HL-60 (cell line): ENCODE measurements at regions not wholly inside any gene's neighbourhood (a gene's known extent, or its start where the extent isn't known, plus 50 kb on each side); places are given as distances from the start of the nearest gene placed in this dataset.
"Not testable (repeated sequence)": the region's sequence is repeated elsewhere in the genome, so short reads cannot be mapped to it uniquely, and the experiment has no call there.

Experiments
- DNase-seq, 2 experiments: peaks; one replicate each; pipeline ENCODE4 v3.0.0-alpha.2; 2010 to 2020; ENCODE audit warnings: low read depth in 1 of 2, low spot score in 1 of 2
- H3K27ac ChIP-seq: fragments of 250-450 bp; sonication (Bioruptor Pico); replicated peaks from 2 replicates; pipeline ENCODE4 v1.5.1; 2020; ENCODE audit warnings: mild to moderate bottlenecking, moderate library complexity
- H3K27me3 ChIP-seq: fragments of 250-450 bp; sonication (Bioruptor Pico); 2 replicates; pipeline ENCODE4 v1.5.1; 2021; ENCODE audit warnings: mild to moderate bottlenecking, moderate library complexity; ENCODE audit not compliant: insufficient read depth, poor library complexity, severe bottlenecking
- H3K4me3 ChIP-seq: replicated peaks from 2 replicates; pipeline ENCODE4 v1.5.1; 2011; ENCODE audit warnings: mild to moderate bottlenecking, control low read depth, low read length; ENCODE audit not compliant: insufficient read depth
- CTCF ChIP-seq: IDR thresholded peaks from one replicate; pipeline ENCODE4 v1.5.1; 2011; ENCODE audit warnings: low read length, control low read depth, inconsistent platforms; ENCODE audit not compliant: insufficient read depth
- GABPA ChIP-seq: IDR thresholded peaks from 2 replicates; pipeline ENCODE4 v1.6.1; 2012; ENCODE audit warnings: low read depth
- POLR2AphosphoS5 ChIP-seq: IDR thresholded peaks from 2 replicates; pipeline ENCODE4 v1.6.1; 2012; ENCODE audit warnings: low read depth
- REST ChIP-seq: IDR thresholded peaks from 2 replicates; pipeline ENCODE4 v1.6.1; 2012; ENCODE audit warnings: low read depth; ENCODE audit not compliant: insufficient replicate concordance
- SPI1 ChIP-seq: IDR thresholded peaks from 2 replicates; pipeline ENCODE4 v1.6.1; 2012; ENCODE audit warnings: low read depth, mild to moderate bottlenecking, borderline replicate concordance

DNA sequence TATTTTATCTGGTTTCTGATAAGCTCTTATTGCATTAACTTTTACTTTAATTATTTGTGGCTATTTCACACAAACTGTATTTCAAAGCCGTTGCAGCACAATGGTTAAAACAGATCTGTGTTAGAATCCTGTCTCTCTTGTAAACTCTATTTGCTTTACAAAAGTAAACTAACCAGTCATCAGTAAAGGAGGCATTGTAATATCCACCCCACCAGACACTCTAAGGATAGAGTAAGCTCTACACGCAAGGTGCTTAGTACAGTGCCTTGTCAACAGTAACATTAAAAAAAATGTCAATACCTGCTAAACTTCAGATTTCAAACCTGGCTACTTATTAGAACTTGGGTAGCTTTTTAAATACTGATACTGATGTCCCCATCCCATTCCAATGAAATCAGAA is 228.4 kb downstream of the RCHY1 start:
- Histone ChIP-seq H3K4me3 (no peak overlapping the region), H3K27me3 (no peaks in the 10 kb centered on the region), H3K27ac (no peak overlapping the region)
- no peak for TF ChIP-seq GABPA
- TF ChIP-seq REST: no peak
- no peak for TF ChIP-seq SPI1
- TF ChIP-seq POLR2AphosphoS5: no peak
- TF ChIP-seq CTCF: no peak
- no peak for DNase-seq

- Histone ChIP-seq H3K27ac (no peak overlapping the region), H3K4me3 (no peak overlapping the region), H3K27me3 (no peaks in the 10 kb centered on the region)
- no peak for TF ChIP-seq REST
- TF ChIP-seq GABPA: no peak
- no peak for TF ChIP-seq SPI1
- TF ChIP-seq POLR2AphosphoS5: no peak
- TF ChIP-seq CTCF: no peak
- no peak for DNase-seq
Measured at GRCh38 chr4:75284831-75285230, 229.4 kb downstream of the RCHY1 start.

DNA sequence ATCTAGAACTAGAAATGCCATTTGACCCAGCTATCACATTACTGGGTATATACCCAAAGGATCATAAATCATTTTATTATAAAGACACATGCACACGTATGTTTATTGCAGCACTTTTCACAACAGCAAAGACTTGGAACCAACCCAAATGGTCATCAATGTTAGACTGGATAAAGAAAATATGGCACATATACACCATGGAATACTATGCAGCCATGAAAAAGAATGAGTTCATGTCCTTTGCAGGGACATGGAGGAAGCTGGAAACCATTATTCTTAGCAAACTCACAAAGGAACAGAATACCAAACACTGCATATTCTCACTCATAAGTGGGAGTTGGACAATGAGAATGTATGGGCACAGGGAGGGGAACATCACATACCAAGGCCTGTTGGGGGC is 233.7 kb downstream of the RCHY1 start:
- DNase-seq, H3K27me3 ChIP-seq, H3K4me3 ChIP-seq, H3K27ac ChIP-seq: not testable (repeated sequence)

DNA sequence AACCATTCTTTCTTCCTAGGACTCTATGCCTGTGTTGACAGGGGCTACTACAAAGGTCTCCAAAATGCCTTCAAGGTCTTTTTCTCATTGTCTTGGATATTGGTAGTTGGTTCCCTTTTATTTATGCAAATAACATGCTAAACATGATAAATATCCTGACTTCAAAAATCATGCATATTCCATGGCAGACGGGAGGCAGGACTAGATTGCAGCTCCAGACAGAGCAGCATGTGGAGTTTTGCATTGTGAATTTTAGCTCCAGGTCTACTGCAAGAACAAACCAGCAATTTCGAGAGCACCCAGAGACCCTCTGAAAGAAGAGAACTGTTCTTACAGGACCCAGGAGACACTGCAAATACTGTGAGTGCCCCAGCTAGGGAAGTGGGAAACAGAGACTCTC is 254.9 kb downstream of the RCHY1 start:
- Histone ChIP-seq H3K27ac (no peak overlapping the region), H3K27me3 (no peaks in the 10 kb centered on the region), H3K4me3 (no peak overlapping the region)
- TF ChIP-seq REST (no peak), GABPA (no peak), SPI1 (no peak), POLR2AphosphoS5 (no peak), CTCF (no peak)
- DNase-seq: no peak
